CD8-positive, alpha-beta memory T cell (primary cell): ENCODE measurements at regions not wholly inside any gene's neighbourhood (a gene's known extent, or its start where the extent isn't known, plus 50 kb on each side); places are given as distances from the start of the nearest gene placed in this dataset.

Experiments
- CTCF ChIA-PET: fragments of 350-600 bp; sonication (Branson Sonifier 250); formaldehyde crosslinking; loops from one replicate; lab custom pipeline; 2021; ENCODE audit warnings: antibody characterized with exemption; lab: Charles Lee
- POLR2A ChIA-PET: fragments of 350-600 bp; sonication (Branson Sonifier 250); formaldehyde crosslinking; loops from one replicate; lab custom pipeline; 2021; ENCODE audit warnings: antibody characterized with exemption; lab: Charles Lee
- DNase-seq, 5 donors: peaks; one replicate each; pipeline versions ENCODE4 v3.0.0 to v3.0.0-alpha.2; 2020 to 2022; ENCODE audit warnings: mixed read lengths in 1 of 5
- H3K27ac ChIP-seq: one replicate; pipeline ENCODE4 v1.7.0; 2013; ENCODE audit warnings: low read depth, mild to moderate bottlenecking, low read length, moderate library complexity
- H3K27me3 ChIP-seq: 2 replicates; pipeline ENCODE4 v1.7.0; 2013; ENCODE audit warnings: low read length, mild to moderate bottlenecking; ENCODE audit not compliant: insufficient read depth, poor library complexity, severe bottlenecking
- H3K36me3 ChIP-seq: 2 replicates; pipeline ENCODE4 v1.7.0; 2013; ENCODE audit warnings: mild to moderate bottlenecking, low read length, moderate library complexity; ENCODE audit not compliant: insufficient read depth
- H3K4me1 ChIP-seq: 2 replicates; pipeline ENCODE4 v1.7.0; 2013; ENCODE audit warnings: mild to moderate bottlenecking, low read length, moderate library complexity; ENCODE audit not compliant: insufficient read depth
- H3K4me3 ChIP-seq: 2 replicates; pipeline ENCODE4 v1.7.0; 2013; ENCODE audit warnings: mild to moderate bottlenecking, low read length
- H3K9me3 ChIP-seq: 2 replicates; pipeline ENCODE4 v1.7.0; 2013; ENCODE audit warnings: mild to moderate bottlenecking, low read length
- H3K27ac Mint-ChIP-seq, 8 donors: one replicate each; pipeline ENCODE4 v1.8.0; 2020 to 2021; ENCODE audit warnings: mixed read lengths in 8 of 8, mild to moderate bottlenecking in 6 of 8, inconsistent platforms in 3 of 8, moderate library complexity in 3 of 8
- H3K27me3 Mint-ChIP-seq, 2 donors: one replicate each; pipeline ENCODE4 v1.8.0; 2020 to 2021; ENCODE audit warnings: mixed read lengths in 2 of 2, mild to moderate bottlenecking in 1 of 2, moderate library complexity in 1 of 2
- H3K36me3 Mint-ChIP-seq, 3 donors: one replicate each; pipeline ENCODE4 v1.8.0; 2020 to 2021; ENCODE audit warnings: mixed read lengths in 3 of 3, inconsistent platforms in 1 of 3, mild to moderate bottlenecking in 1 of 3
- H3K4me1 Mint-ChIP-seq, 3 donors: one replicate each; pipeline ENCODE4 v1.8.0; 2020 to 2021; ENCODE audit warnings: mixed read lengths in 3 of 3, inconsistent platforms in 1 of 3, mild to moderate bottlenecking in 1 of 3
- H3K4me3 Mint-ChIP-seq, 7 donors: one replicate each; pipeline ENCODE4 v1.8.0; 2020 to 2021; ENCODE audit warnings: mixed read lengths in 7 of 7, mild to moderate bottlenecking in 6 of 7, moderate library complexity in 4 of 7, inconsistent platforms in 2 of 7
- H3K9me3 Mint-ChIP-seq, 5 donors: one replicate each; pipeline ENCODE4 v1.8.0; 2020 to 2022; ENCODE audit warnings: mixed read lengths in 5 of 5, mild to moderate bottlenecking in 3 of 5, moderate library complexity in 2 of 5, inconsistent platforms in 1 of 5

DNA sequence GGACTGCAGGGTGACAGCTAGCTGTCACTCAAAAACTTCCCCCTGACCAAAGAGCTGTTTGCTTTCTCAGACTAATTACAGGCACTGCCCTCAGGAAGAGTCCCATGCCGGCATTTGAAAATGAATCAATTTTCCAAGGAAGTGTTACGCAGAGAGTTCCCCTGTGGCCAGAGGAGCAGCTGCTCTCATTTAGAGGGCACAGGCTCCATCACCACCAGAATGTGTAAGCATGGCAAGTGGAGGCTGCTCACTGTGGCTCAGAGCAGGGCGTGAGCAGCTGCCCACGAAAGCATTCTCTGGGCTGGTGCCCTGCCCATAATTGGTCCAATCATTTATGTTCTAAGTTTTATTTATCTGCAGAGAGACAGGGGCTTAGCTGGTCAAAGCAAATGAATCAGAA, 202.2 kb downstream of the RAMP3 start:
- POLR2A ChIA-PET: no interaction called here
- no peaks in the 10 kb centered on the region for H3K9me3 ChIP-seq
- peaks cover 0 to 8% (median 5%) of the 10 kb centered on the region in 5 donors for H3K9me3 Mint-ChIP-seq

DNA sequence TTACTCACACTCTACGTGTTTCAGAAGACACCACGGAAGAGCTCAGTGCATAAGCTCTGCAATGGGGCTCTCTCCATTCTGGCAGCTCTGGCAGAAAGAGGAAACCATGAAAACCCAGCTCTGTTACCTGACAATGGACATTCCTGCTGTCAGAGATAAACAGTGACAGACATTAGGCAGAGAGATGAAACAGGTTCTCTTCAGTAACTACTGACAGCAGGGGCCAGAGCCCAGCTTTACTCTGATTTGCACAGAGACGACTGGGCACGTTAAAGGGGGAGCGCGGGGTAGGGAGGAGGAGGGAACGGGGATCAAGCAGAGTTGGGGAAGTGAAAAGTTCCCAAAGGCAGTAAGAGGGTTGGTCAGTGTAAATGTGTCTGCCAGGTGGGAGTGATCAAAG, 206.1 kb downstream of the RAMP3 start:
- H3K27me3 Mint-ChIP-seq: peaks cover 7 to 25% of the 10 kb centered on the region in 2 donors
- H3K27ac Mint-ChIP-seq: peak overlapping the region in 1 of 8 donors; percentile 66
- no peaks in the 10 kb centered on the region for H3K4me1 Mint-ChIP-seq
- peaks cover 0 to 4% (median 0%) of the 10 kb centered on the region in 3 donors for H3K36me3 Mint-ChIP-seq
- peaks cover 0 to 5% (median 0%) of the 10 kb centered on the region in 5 donors for H3K9me3 Mint-ChIP-seq
- Histone ChIP-seq H3K36me3 (no peaks in the 10 kb centered on the region), H3K4me3 (no peak overlapping the region), H3K27ac (no peak overlapping the region), H3K4me1 (no peaks in the 10 kb centered on the region), H3K27me3 (no peaks in the 10 kb centered on the region), H3K9me3 (no peaks in the 10 kb centered on the region)
- DNase-seq: no peak
- POLR2A ChIA-PET: no interaction called here
- no peak overlapping the region for H3K4me3 Mint-ChIP-seq
- CTCF ChIA-PET: no interaction called here

More for the DNA sequence above, 202.2 kb downstream of the RAMP3 start:
- CTCF ChIA-PET: no interaction called here
- no peak overlapping the region for H3K4me3 ChIP-seq
- DNase-seq: no peak
- H3K27ac ChIP-seq: no peak overlapping the region
- H3K4me1 ChIP-seq: no peaks in the 10 kb centered on the region
- Mint-ChIP-seq H3K27me3 (peaks cover 9 to 34% of the 10 kb centered on the region in 2 donors), H3K4me1 (no peaks in the 10 kb centered on the region), H3K4me3 (no peak overlapping the region), H3K27ac (no peak overlapping the region), H3K36me3 (peaks cover 0 to 4% (median 0%) of the 10 kb centered on the region in 3 donors)
- H3K27me3 ChIP-seq: no peaks in the 10 kb centered on the region
- no peaks in the 10 kb centered on the region for H3K36me3 ChIP-seq

DNA sequence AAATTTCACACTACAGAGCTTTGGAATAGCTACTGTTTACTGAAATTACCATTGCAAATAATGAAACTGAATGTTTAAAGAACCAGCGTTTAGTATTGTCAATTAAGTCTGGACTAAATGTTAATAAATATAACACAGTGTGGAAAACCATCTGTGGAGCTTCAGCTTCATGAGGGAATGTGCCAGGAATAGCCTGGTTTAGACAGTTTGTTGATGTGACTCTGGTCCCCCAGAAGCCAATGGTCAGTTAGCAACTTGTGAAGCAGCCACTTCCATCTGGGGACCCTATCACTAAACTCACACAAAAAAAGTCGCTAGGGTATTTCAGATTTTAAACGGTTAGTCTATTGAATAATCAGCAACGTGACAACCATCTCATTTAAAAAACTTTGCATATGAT, 207.8 kb downstream of the RAMP3 start:
- H3K27me3 Mint-ChIP-seq: peaks cover 16 to 38% of the 10 kb centered on the region in 2 donors
- no peaks in the 10 kb centered on the region for H3K36me3 ChIP-seq
- ChIA-PET CTCF (no interaction called here), POLR2A (no interaction called here)
- H3K4me3 ChIP-seq: no peak overlapping the region
- H3K27ac ChIP-seq: no peak overlapping the region
- no peak overlapping the region for H3K4me3 Mint-ChIP-seq
- H3K4me1 ChIP-seq: no peaks in the 10 kb centered on the region
- H3K27me3 ChIP-seq: no peaks in the 10 kb centered on the region
- DNase-seq: no peak
- H3K27ac Mint-ChIP-seq: no peak overlapping the region
- peaks cover 0 to 8% (median 5%) of the 10 kb centered on the region in 5 donors for H3K9me3 Mint-ChIP-seq
- H3K36me3 Mint-ChIP-seq: no peaks in the 10 kb centered on the region
- H3K9me3 ChIP-seq: no peaks in the 10 kb centered on the region
- no peaks in the 10 kb centered on the region for H3K4me1 Mint-ChIP-seq

DNA sequence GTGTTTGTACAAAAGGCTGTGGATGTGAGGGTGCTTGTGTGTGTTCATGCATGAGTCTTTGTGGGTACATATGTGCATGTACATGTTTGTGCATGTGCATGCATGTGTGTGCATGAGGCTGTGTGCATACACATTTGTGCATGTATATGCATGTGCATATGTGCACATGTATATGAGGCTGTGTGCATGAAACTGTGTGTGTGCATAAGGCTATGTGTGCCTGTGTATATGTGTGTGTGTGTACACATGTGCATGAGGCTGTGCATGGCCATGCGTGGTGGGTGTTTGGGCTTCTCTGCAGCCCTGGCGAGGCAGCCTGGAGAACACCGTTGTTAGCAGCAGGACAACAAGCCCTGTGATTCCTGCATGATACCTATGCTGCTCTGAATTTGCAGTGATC, 207.7 kb upstream of the ADCY1 start:
- CTCF ChIA-PET: no interaction called here
- no peak overlapping the region for H3K27ac ChIP-seq

DNA sequence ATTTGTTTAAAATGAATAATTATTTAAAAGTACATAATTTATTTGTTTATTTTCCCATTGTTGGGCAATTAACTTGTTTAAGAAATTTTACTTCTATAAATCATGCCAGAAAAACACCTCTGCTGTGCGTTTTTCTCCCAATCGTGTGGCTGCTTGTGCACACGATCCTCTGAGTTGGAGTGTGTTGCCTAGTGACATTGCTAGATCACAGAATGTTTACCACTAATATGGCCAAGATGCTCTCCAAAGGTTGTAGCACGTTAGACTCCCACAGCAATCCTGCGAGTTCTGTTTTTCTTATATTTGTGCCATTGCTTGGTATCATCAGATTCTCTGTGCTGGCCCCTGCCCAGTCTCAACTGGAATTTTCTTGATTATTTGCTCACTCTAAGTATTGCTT, 207.1 kb upstream of the ADCY1 start:
- POLR2A ChIA-PET: no interaction called here

More for the DNA sequence above, 207.7 kb upstream of the ADCY1 start:
- Mint-ChIP-seq H3K9me3 (peaks cover 0 to 10% (median 5%) of the 10 kb centered on the region in 5 donors), H3K27ac (no peak overlapping the region), H3K4me3 (no peak overlapping the region), H3K27me3 (peaks cover 16 to 42% of the 10 kb centered on the region in 2 donors), H3K4me1 (no peaks in the 10 kb centered on the region), H3K36me3 (no peaks in the 10 kb centered on the region)
- POLR2A ChIA-PET: no interaction called here
- Histone ChIP-seq H3K4me1 (no peaks in the 10 kb centered on the region), H3K9me3 (no peaks in the 10 kb centered on the region), H3K27me3 (no peaks in the 10 kb centered on the region), H3K4me3 (no peak overlapping the region), H3K36me3 (no peaks in the 10 kb centered on the region)
- DNase-seq: no peak

DNA sequence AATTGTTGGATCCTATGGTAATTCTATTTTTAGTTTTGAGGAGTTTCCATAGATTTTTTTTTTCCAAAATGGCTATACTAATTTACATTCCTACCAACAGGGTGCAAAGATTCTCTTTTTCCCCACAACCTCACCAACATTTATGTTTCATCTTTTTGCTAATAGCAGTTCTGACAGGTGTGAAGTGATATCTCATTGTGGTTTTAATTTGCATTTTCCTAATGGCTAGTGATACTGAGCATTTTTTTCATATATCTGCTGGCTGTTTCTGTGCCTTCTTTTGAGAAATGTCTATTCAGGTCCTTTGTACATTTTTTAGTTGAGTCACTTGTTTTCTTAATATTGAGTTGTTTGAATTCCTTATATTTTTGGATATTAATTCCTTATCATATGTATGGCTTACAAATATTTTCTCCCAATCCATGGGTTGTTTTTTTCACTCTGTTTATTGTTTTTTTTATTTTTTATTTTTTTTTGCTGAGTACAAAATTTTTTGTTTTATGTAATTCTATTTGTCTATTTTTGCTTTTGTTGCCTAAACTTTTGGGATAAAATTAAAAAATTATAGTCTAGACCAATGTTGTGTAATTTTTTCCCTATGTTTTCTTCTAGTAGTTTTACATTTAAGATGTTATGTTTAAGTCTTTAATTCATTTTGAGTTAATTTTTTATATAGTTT, 205.9 kb upstream of the ADCY1 start:
- H3K9me3 Mint-ChIP-seq: peaks cover 0 to 10% (median 5%) of the 10 kb centered on the region in 5 donors
- H3K27ac ChIP-seq: no peak overlapping the region
- no peak for DNase-seq
- H3K27me3 Mint-ChIP-seq: peaks cover 17 to 34% of the 10 kb centered on the region in 2 donors
- no peak overlapping the region for H3K27ac Mint-ChIP-seq
- no peaks in the 10 kb centered on the region for H3K4me1 Mint-ChIP-seq
- no peaks in the 10 kb centered on the region for H3K27me3 ChIP-seq
- ChIA-PET CTCF (no interaction called here), POLR2A (no interaction called here)
- no peak overlapping the region for H3K4me3 Mint-ChIP-seq
- no peaks in the 10 kb centered on the region for H3K36me3 ChIP-seq
- H3K9me3 ChIP-seq: no peaks in the 10 kb centered on the region
- H3K4me1 ChIP-seq: no peaks in the 10 kb centered on the region
- H3K36me3 Mint-ChIP-seq: no peaks in the 10 kb centered on the region
- no peak overlapping the region for H3K4me3 ChIP-seq

More for the DNA sequence above, 207.1 kb upstream of the ADCY1 start:
- CTCF ChIA-PET: no interaction called here
- Histone ChIP-seq H3K36me3 (no peaks in the 10 kb centered on the region), H3K27ac (no peak overlapping the region), H3K4me1 (no peaks in the 10 kb centered on the region), H3K9me3 (no peaks in the 10 kb centered on the region), H3K4me3 (no peak overlapping the region), H3K27me3 (no peaks in the 10 kb centered on the region)
- no peaks in the 10 kb centered on the region for H3K4me1 Mint-ChIP-seq
- no peak overlapping the region for H3K4me3 Mint-ChIP-seq
- DNase-seq: no peak
- peaks cover 16 to 38% of the 10 kb centered on the region in 2 donors for H3K27me3 Mint-ChIP-seq
- no peak overlapping the region for H3K27ac Mint-ChIP-seq
- H3K9me3 Mint-ChIP-seq: peaks cover 0 to 10% (median 5%) of the 10 kb centered on the region in 5 donors
- no peaks in the 10 kb centered on the region for H3K36me3 Mint-ChIP-seq

DNA sequence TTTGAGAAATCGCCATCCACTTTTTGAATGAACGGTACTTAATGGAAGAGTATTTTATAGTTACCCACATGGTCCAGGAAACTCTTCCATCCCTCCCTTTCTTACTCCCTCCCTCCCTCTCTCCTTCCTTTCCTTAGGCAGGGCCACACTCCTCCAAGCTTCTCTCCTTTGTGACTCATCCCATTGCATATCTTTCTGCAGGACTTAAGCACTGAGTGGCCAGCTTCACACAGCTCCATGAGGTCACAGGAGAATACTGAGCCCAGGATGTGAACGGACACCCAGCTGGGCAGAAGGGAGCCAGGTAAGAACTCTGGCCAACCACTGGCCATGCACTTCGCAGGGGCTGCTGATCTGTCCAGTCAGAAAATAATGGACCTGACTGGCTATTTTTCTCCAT, 189.7 kb upstream of the ADCY1 start:
- CTCF ChIA-PET: no interaction called here
- Mint-ChIP-seq H3K4me1 (no peaks in the 10 kb centered on the region), H3K36me3 (peaks cover 0 to 6% (median 0%) of the 10 kb centered on the region in 3 donors), H3K9me3 (peaks cover 0 to 6% (median 3%) of the 10 kb centered on the region in 5 donors), H3K4me3 (no peak overlapping the region), H3K27ac (no peak overlapping the region), H3K27me3 (peaks cover 18 to 23% of the 10 kb centered on the region in 2 donors)
- H3K9me3 ChIP-seq: no peaks in the 10 kb centered on the region
- H3K4me3 ChIP-seq: no peak overlapping the region
- H3K27ac ChIP-seq: no peak overlapping the region
- no peaks in the 10 kb centered on the region for H3K4me1 ChIP-seq
- DNase-seq: no peak
- H3K27me3 ChIP-seq: no peaks in the 10 kb centered on the region
- H3K36me3 ChIP-seq: no peaks in the 10 kb centered on the region
- POLR2A ChIA-PET: no interaction called here

DNA sequence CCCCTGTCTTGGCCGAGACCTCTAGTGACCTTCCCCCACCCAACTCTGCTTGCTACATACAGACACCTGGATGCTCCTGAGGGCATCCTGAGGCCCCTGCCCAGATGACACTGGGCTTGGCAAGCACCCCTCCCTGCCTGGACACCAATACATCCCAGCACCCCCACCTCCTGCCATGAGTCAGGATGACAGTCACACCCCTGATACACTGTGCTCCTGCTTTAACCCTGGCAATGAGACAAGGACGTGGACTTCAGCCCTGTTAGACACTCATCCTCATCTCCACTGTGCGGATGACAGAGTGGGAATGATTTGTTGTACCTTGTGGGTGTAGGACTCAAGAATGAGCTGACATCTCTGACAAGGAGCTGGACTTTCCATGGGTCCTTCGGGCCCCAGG, 186.3 kb upstream of the ADCY1 start:
- Mint-ChIP-seq H3K9me3 (peaks cover 0 to 5% (median 3%) of the 10 kb centered on the region in 5 donors), H3K27me3 (peaks cover 18 to 26% of the 10 kb centered on the region in 2 donors), H3K36me3 (peaks cover 0 to 6% (median 0%) of the 10 kb centered on the region in 3 donors), H3K27ac (no peak overlapping the region), H3K4me1 (no peaks in the 10 kb centered on the region), H3K4me3 (no peak overlapping the region)
- H3K4me3 ChIP-seq: no peak overlapping the region
- no peaks in the 10 kb centered on the region for H3K4me1 ChIP-seq
- no peak for DNase-seq
- CTCF ChIA-PET: no interaction called here
- H3K9me3 ChIP-seq: no peaks in the 10 kb centered on the region
- H3K36me3 ChIP-seq: no peaks in the 10 kb centered on the region
- no peak overlapping the region for H3K27ac ChIP-seq
- POLR2A ChIA-PET: no interaction called here
- H3K27me3 ChIP-seq: no peaks in the 10 kb centered on the region
